Amniotic epithelial cell (primary cell): ENCODE measurements at regions not wholly inside any gene's neighbourhood (a gene's known extent, or its start where the extent isn't known, plus 50 kb on each side); places are given as distances from the start of the nearest gene placed in this dataset.

ENCODE experiments used
- DNase-seq: peaks from one replicate; pipeline ENCODE4 v3.0.0-alpha.2; 2010; ENCODE audit warnings: low read depth

- peak; percentile 95 for DNase-seq
These were observed 93.8 kb upstream of the SMNDC1 start for GRCh38 chr10:110398419-110399105.

- peak; percentile 99 for DNase-seq
These were observed 94.6 kb upstream of the SMNDC1 start for GRCh38 chr10:110399106-110399964.

DNA sequence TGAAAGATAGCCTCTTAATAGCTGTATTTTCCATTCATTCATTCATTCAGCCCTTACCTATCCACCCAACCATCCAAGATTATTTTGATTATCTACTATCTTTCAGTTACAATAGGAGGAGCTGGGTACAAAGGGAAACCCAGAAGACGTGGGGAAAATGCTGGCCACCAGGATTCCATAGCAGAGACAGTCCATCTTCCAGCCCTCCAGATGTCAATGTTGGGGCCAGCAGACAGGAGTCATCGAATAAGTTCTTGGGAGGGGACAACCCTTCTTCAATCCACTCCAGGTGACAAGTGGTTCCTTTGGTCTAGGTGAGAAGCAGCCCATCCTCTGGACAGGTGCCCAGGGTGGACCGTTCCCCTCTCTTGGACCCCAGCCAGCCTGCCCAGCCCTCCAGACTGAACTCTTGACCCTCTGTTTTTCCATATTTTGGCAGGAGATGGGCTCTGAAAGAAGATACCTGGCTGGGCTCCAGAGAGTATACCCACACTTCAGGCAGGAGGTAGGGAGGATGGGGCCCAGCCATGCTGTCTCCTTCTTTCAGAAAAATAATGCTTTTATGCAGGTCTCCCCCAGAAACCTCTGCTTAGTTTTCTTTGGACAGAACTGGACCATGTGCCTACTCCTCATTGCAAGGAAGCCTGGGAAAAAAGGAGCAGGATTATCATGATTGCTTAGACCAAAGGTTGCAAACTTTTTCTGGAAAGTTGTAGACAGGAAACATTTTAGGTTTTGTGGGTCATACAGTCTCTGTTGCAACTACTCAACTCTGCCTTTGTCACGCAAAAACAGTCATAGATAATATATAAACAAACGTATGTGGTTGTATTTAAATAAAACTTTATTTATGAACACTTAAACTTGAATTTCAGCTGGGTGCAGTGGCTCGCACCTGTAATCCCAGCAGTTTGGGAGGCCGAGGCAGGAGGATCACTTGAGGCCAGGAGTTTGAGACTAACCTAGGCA, 95.5 kb upstream of the SMNDC1 start:
- DNase-seq: peak; percentile 44

DNA sequence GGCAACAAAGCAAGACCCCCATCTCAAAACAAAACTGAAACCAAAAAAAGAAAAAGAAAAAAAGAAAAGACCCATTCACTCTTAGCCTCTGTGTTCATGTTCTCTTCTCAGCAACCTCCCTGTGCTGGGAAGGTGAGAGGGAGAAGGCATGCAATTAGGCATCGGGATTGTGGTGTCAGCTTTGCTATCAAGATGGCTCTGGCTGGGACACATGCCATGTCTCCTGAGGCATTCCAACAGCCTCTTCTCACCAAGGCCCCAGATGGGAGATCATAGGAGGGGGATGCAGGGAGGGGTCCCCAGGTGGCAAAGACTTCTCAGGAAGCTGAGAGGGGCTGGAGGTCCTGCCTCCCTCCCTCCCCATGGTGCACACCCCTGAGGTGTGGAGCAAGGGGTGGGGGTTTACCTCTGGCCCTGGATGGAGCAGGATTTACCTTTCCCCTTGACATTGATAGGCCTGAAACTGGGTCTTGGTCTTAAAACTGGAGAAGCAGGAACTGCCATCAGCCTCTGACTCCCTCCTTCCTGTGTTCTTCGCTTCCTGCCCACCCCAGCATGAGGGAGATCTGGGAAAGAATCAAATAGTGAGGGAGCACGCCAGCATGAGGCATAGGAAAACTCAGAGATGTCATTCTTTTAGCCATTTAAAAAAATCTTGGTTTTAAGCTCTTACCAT, 96.2 kb upstream of the DUSP5 start:
- no peak for DNase-seq

GRCh38 chr10:110402077-110402416, 95.7 kb upstream of the DUSP5 start:
- DNase-seq: no peak

DNA sequence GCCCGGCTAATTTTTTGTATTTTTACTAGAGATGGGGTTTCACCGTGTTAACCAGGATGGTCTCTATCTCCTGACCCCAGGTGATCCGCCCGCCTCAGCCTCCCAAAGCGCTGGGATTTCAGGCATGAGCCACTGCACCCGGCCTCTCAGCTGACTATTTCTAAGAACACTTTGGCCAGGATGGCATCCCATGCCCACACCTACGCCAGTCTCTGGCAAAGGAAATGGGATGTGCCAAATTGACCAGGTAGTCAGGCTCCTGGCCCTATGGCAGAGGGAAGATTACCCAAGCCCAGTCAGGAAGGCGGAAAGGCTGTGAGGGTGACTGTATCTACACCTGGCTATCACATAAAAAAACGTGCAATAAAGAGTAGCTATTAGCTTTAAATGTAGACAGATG, 94.1 kb upstream of the DUSP5 start:
- no peak for DNase-seq

DNA sequence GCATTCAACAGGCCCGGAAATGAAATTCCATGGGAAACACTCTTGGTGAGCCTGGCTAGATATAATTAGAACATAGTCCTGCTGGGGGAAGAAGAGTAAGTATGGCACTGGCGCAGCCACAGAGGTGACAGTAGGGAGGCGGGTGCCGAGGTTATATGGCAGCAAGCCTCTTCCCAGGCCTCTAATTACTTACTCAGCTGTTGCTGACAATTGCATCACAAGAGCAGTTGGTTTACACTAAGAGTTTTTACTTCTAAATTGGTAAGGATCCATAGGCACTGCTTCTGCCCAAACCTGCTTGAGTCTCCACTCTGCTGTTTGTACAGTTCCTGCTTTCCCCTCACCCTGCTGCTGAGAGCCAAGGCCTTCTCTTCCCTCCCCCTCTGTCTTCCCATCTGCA, 93.3 kb upstream of the DUSP5 start:
- no peak for DNase-seq

DNA sequence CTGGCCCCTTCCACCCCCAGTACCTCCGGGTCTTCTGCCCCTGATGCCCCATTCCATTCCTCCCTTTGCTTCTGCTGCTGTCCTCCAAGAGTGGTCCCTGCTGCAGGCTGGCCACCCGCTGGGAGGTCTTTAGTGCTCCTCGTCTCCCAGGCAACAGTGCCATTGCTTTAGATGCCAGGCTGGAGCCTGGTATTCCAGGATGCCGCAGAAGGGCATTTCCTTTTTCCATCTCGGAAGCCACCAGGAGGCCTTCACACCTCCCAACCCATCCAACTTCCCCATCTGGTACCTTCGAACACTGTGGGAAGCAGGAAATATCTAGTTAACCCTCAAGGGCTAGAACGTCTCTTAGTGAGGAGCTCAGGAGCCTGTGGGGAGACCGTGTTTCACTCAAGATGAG, 92.9 kb upstream of the DUSP5 start:
- DNase-seq: no peak

GRCh38 chr10:110405380-110405779, 92.3 kb upstream of the DUSP5 start:
- DNase-seq: no peak

GRCh38 chr10:110407301-110408170, 90.2 kb upstream of the DUSP5 start:
- DNase-seq: no peak

GRCh38 chr10:110408203-110408871, 89.4 kb upstream of the DUSP5 start:
- peak; percentile 55 for DNase-seq

- no peak for DNase-seq
These were observed 88.8 kb upstream of the DUSP5 start for GRCh38 chr10:110408943-110409342.

DNA sequence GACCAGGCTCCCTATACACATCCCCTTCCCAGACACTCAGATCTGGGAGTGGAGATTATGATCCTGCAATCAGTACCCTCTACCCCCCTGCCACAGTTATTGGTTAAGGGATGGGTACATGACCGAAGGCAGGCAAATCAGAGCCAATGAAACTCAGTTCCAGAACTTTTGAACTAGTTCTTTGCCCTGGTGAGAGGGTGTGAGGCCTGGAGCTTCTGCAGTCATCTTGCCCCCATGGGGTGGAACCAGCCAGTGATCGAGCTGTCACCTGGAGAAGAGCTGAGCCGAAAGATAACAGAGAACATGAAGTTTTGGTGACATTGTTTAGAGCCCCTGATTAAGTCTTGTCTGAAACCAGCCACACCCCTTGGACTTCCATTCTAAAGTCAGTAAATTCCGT, 88.2 kb upstream of the DUSP5 start:
- DNase-seq: no peak

GRCh38 chr10:110409926-110410325, 87.8 kb upstream of the DUSP5 start:
- no peak for DNase-seq

DNA sequence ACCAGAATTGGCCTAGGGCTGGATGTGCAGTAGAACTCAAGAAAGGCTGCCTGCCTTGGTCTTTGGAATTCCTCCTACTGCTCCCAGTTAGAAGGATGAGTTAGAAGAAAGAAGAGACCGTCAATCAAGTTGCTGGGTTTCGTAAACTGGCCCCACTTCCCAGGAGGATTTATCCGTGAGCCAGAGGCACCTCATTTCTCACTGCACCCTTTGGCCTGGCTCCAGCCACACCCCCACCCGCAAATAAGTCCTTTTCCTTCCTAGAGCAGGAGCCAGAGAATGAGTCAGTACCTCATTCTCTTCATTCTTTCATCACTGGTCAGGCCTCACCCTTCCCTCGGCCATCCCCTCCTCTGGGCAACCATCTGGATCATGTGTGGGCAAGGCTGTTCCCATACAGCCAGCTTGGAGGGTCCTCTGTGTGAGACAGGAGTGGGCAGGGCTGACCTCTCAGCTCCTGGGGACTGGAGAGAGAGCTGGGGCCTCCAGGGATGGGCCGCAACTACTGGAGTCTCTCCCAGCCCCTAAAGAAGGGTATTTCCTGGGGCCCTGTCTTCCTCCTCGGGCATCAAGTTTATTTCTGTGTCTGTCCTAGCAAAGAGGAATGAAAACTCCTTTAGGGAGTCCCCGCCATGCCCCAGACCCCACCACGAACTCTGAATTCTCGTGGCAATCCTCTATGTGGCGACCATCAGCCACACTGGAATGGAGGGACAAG, 87.2 kb upstream of the DUSP5 start:
- DNase-seq: peak; percentile 99

DNA sequence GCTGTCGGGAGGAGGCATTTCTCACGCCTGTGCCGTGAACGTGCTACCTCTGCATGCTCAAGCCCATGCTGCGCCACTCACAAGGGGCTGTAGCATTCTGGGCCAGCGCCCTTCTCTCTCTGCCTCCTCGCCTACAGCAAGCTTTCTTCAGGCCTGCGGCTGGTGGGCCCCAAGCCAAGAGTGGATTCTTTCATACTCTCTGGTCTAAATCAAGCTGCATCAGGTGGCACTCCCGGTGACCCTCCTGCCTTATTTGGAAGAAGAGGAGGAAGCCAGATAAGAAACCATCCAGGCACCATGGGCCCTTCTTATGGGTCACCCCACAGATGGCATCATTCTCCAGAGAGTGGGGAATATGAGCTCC, 86.7 kb upstream of the DUSP5 start:
- peak; percentile 86 for DNase-seq

DNA sequence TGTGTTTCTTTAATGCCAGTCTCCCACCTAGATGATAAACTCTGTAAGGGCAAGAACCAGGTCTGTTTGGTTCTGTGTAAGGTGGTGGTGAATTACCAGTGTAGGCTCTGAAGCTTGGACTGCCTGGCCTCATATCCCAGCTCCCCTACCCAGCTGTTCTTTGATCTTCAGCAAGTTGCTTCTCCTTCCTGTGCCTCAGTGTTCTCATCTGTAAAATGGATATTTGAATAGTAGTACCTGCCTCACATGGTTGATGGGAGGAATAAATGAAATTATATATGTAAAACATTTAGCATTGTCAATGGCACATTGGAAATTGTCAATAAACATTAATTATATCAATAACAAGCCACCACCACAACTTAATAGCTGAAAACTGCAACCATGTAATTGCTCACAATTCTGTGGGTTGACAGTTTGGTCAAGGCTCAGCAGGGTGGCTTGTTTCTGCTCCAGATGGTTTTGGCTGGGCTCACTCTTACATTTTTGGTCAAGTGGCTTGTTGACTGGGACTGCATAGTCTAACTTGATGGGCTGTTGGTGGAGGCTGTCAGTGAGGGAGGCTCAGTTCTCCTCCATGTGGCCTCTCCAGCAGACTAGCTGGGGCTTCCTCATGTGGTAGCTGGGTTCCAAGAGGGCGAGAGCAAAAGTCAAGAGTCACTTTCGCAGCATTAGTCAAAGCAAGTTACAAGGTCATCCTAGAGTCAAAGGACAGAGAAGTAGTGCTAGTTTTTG, 84.5 kb upstream of the DUSP5 start:
- DNase-seq: no peak

- peak; percentile 81 for DNase-seq
These were observed 83.7 kb upstream of the DUSP5 start for GRCh38 chr10:110413903-110414547.
